ENCODE measurements at regions not wholly inside any gene's neighbourhood (a gene's known extent, or its start where the extent isn't known, plus 50 kb on each side); places are given as distances from the start of the nearest gene placed in this dataset.

DNA sequence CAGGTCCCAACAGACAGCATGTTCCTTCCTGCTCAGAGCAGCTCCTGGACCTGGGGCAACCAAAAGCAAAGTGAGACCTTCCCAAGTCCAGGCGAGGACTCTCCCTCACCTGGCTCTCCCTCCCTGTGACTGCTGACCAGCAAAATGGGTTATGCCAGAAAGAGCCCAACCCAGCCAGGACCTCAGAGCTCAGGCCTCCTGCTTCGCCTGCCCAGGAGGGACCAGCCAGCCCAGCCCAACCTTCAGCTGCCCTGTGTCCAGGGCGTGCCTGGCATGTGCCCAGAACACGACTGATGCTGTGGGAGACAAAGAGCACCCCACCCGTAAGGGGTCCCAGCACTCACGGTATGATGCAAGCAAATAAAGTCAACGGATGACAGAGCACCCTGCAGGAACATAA, 74.0 kb upstream of the CST7 start:
- DNase-seq (ENCODE audit: low spot score in 2 of 2) (no peak), ATAC-seq (ENCODE audit: low read depth) (no peak)
- Mint-ChIP-seq H3K9me3 (no peaks in the 10 kb centered on the region), H3K27ac (no peak overlapping the region), H3K4me3 (no peak overlapping the region), H3K27me3 (peaks cover 15% of the 10 kb centered on the region), H3K36me3 (no peaks in the 10 kb centered on the region), H3K4me1 (no peaks in the 10 kb centered on the region)

DNA sequence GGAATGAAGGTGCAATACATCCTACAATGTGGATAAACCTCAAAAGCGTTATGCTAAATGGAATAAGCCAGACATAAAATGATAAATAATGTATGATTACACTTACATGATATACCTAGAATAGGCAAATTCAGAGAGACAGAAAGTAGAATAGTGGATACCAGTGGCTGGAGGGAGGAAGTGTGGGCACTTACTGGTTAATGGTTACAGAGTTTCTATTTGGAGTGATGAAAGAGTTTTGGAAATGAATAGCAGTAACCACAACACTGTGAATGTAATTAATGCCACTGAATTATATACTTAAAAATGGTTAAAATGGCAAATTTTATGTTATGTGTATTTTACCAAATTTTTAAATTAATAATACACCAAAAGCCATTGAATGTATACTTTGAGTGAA, 71.4 kb upstream of the CST7 start:
- no peaks in the 10 kb centered on the region for H3K36me3 Mint-ChIP-seq
- peaks cover 8% of the 10 kb centered on the region for H3K27me3 Mint-ChIP-seq
- no peak overlapping the region for H3K4me3 Mint-ChIP-seq
- H3K4me1 Mint-ChIP-seq: no peaks in the 10 kb centered on the region
- DNase-seq (ENCODE audit: low spot score in 2 of 2) (no peak), ATAC-seq (ENCODE audit: low read depth) (no peak)
- H3K9me3 Mint-ChIP-seq: no peaks in the 10 kb centered on the region
- H3K27ac Mint-ChIP-seq: no peak overlapping the region

DNA sequence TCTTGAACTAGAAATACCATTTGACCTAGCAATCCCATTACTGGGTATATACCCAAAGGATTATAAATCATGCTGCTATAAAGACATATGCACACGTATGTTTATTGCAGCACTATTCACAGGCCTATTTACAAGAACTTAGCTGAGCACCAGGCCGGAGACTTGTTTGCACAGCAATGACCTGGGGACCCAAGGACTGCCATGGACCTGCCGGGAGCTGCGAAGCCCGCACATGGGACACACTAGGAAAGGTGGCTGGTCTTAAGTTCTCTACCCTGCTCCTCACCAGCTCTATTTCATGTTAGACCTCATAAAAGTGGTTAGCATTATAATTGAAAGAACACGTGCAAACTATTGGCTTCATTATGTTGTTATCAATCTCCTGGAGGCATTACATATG, 70.4 kb upstream of the CST7 start:
- no peak for DNase-seq (ENCODE audit: low spot score in 2 of 2)

DNA sequence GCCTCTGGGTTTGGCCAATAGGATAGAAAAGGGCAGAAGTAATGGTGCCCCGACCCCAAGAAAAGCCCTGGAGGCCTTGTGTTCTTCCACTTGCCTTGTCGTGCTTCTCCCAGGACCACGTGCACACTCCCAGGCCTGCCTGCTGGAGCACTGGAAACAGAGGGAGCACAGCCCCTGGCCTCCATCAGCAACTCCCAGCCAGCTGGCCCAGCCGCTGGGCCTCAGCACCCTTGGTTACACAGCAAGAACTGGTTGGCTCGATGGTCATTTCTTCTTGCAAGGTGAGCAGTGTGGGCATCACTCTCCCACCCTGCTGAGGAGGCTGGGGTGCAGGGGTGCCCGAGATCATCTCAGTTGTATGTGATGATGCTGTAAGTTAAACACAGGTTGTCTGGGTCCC, 69.2 kb upstream of the CST7 start:
- DNase-seq (ENCODE audit: low spot score in 2 of 2): no peak

More for the DNA sequence above, 70.4 kb upstream of the CST7 start:
- peaks cover 9% of the 10 kb centered on the region for H3K27me3 Mint-ChIP-seq
- no peak overlapping the region for H3K4me3 Mint-ChIP-seq
- H3K9me3 Mint-ChIP-seq: peaks cover 3% of the 10 kb centered on the region
- no peak overlapping the region for H3K27ac Mint-ChIP-seq
- H3K4me1 Mint-ChIP-seq: no peaks in the 10 kb centered on the region
- no peak for ATAC-seq (ENCODE audit: low read depth)
- H3K36me3 Mint-ChIP-seq: no peaks in the 10 kb centered on the region

DNA sequence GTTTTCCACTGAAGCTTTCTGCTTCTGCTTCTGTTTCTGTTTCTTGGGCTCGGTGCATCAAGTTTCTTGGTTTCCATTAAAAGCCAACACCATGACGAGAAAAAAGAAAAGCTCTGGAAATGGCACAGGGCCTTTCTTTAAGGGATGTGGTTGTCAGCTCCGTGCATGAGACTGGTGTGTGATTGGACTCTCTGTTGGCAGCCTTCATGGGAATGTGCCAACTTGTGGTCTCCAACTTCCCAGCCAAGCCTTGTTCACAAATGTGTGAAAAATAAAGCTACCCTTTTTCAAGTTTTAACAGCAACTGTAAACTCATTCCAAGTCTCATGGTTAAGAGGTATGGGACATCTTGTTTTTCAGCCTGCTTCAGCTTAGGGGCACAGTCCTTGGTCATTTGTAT, 68.7 kb upstream of the CST7 start:
- DNase-seq (ENCODE audit: low spot score in 2 of 2) (no peak), ATAC-seq (ENCODE audit: low read depth) (no peak)
- H3K4me3 Mint-ChIP-seq: no peak overlapping the region
- no peaks in the 10 kb centered on the region for H3K4me1 Mint-ChIP-seq
- no peak overlapping the region for H3K27ac Mint-ChIP-seq
- no peaks in the 10 kb centered on the region for H3K36me3 Mint-ChIP-seq
- H3K9me3 Mint-ChIP-seq: peaks cover 5% of the 10 kb centered on the region
- H3K27me3 Mint-ChIP-seq: peaks cover 5% of the 10 kb centered on the region

More for the DNA sequence above, 69.2 kb upstream of the CST7 start:
- Mint-ChIP-seq H3K9me3 (peaks cover 5% of the 10 kb centered on the region), H3K36me3 (no peaks in the 10 kb centered on the region), H3K4me1 (no peaks in the 10 kb centered on the region), H3K27me3 (peaks cover 5% of the 10 kb centered on the region), H3K27ac (no peak overlapping the region), H3K4me3 (no peak overlapping the region)
- no peak for ATAC-seq (ENCODE audit: low read depth)

DNA sequence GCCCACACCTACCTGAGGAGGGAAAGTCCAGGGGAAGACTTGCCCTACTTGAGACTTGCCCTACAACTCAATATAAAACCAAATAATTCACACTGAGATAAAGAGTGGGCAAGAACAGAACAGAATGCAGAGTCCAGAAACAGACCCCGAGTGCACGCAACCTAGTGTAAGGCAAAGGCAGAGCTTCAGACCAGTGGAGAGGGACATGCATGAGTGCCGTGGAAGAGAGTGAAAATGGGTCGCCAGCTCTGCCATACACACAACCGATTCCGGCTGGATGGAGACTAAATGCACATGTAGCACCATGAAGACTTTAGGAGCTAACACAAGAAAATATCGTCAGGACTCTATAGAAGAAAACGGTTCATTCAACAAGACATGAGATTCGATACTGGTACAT, 58.8 kb upstream of the CST7 start:
- no peak for ATAC-seq (ENCODE audit: low read depth)
- Mint-ChIP-seq H3K4me3 (no peak overlapping the region), H3K36me3 (no peaks in the 10 kb centered on the region), H3K27me3 (peaks cover 5% of the 10 kb centered on the region), H3K9me3 (no peaks in the 10 kb centered on the region), H3K27ac (no peak overlapping the region), H3K4me1 (no peaks in the 10 kb centered on the region)
- no peak for DNase-seq (ENCODE audit: low spot score in 2 of 2)

DNA sequence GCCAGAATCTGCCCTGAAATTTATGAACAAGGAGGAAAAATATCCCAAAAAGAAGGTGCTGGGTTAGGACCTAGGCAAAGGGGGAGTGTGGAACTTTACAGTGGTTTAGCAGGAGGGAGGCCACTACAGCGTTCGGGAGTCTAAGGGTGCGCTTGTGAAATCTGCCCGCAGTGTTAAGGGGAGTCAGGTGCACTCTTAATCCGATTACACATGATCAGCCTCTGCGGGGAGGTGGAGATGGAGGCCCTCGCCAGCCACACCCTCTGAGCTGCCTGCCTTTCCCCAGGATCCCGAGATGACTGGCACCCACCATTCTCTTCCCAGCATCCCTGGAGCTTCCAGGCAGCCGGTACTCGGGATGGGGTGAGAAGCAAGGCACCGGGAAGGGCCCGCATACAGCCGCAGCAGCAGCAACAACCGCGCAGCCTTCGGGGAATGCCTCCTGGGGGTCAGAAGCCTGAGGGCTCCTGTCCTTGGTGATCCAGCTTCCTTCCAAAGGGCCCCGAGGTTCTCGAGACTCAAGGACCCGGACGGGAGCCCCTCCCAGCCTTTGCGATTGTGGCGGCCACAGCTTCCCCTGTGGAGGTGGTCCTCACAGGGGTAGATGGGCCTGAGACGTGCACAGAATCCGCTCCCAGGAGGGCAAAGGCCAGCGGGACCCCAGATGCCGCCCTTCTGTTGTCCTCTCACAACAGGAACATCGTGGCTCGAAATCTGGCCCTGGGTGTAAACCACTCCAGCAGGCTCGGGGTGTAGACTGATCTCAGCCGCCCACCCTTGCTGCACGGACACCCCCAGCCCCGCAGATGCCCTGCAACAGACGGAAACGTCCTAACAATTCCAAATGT, 57.3 kb upstream of the CST7 start:
- H3K36me3 Mint-ChIP-seq: no peaks in the 10 kb centered on the region
- H3K27me3 Mint-ChIP-seq: peaks cover 5% of the 10 kb centered on the region
- H3K9me3 Mint-ChIP-seq: no peaks in the 10 kb centered on the region
- ATAC-seq (ENCODE audit: low read depth): no peak
- H3K4me1 Mint-ChIP-seq: no peaks in the 10 kb centered on the region
- H3K4me3 Mint-ChIP-seq: no peak overlapping the region
- no peak for DNase-seq (ENCODE audit: low spot score in 2 of 2)
- no peak overlapping the region for H3K27ac Mint-ChIP-seq

DNA sequence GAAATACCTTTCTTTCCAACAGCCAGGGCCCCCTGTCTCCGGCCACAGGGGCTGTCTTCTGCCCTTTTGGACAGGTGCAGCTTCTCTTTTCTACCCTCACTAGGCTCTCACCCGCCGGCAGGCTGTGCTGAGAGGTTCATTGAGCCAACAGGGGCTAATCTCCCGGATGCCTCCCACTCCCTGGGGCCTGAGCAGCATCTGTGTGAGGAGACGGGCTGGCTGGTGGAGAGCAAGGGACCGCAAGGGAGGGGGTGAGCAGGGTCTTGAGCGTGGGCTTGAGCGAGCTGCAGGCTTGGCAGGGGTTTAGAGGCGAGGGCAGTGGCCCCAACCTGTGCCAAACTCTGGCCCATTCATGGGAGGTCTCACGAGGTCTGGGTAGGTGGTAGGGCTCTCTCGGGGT, 56.5 kb upstream of the CST7 start:
- Mint-ChIP-seq H3K4me1 (no peaks in the 10 kb centered on the region), H3K36me3 (no peaks in the 10 kb centered on the region), H3K27me3 (peaks cover 5% of the 10 kb centered on the region), H3K4me3 (no peak overlapping the region), H3K27ac (no peak overlapping the region), H3K9me3 (no peaks in the 10 kb centered on the region)
- DNase-seq (ENCODE audit: low spot score in 2 of 2): no peak
- no peak for ATAC-seq (ENCODE audit: low read depth)

DNA sequence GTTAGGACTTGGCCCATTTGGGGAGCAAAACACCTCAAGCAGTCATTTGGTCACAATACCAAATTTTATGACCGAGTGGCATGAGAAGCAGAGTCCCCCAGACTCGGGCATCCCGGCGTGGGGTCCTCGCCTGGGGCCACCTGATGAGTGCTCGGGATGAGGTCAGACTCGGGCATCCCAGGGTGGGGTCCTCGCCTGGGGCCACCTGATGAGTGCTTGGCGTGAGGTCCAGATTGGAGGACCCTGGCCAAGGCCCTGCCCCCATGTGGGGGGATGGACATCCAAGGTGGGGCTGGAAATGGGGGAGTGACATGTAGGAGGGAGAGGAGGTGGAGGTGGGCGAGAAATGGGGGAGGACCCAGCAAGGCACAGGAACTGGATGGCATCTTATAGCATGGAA, 56.1 kb upstream of the CST7 start:
- no peak for DNase-seq (ENCODE audit: low spot score in 2 of 2)
- Mint-ChIP-seq H3K27ac (no peak overlapping the region), H3K36me3 (no peaks in the 10 kb centered on the region), H3K4me1 (no peaks in the 10 kb centered on the region), H3K4me3 (no peak overlapping the region), H3K9me3 (no peaks in the 10 kb centered on the region), H3K27me3 (peaks cover 3% of the 10 kb centered on the region)
- ATAC-seq (ENCODE audit: low read depth): no peak

DNA sequence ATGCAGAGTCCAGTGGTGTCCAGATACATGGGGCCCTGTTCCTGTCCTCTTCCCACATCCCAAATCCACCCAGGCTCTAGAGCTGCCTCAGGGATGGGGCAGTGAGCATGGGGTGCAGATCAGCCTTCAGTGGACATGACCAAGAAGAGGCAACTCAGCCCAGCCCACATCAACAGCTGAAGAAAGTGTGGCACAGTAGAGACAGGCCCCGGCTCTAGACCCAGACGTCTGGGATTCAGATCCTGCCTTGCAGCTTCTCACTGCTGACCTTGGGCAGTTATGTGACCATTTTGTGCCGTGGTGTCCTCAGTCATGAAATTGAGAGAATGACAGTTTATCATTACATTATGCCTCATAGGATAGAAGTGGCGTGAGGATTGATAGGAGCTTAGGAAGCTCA, 54.6 kb upstream of the CST7 start:
- no peak for DNase-seq (ENCODE audit: low spot score in 2 of 2)
- ATAC-seq (ENCODE audit: low read depth): no peak
- H3K4me1 Mint-ChIP-seq: no peaks in the 10 kb centered on the region
- peaks cover 3% of the 10 kb centered on the region for H3K27me3 Mint-ChIP-seq
- H3K4me3 Mint-ChIP-seq: no peak overlapping the region
- no peaks in the 10 kb centered on the region for H3K36me3 Mint-ChIP-seq
- H3K27ac Mint-ChIP-seq: no peak overlapping the region
- H3K9me3 Mint-ChIP-seq: peaks cover 5% of the 10 kb centered on the region

DNA sequence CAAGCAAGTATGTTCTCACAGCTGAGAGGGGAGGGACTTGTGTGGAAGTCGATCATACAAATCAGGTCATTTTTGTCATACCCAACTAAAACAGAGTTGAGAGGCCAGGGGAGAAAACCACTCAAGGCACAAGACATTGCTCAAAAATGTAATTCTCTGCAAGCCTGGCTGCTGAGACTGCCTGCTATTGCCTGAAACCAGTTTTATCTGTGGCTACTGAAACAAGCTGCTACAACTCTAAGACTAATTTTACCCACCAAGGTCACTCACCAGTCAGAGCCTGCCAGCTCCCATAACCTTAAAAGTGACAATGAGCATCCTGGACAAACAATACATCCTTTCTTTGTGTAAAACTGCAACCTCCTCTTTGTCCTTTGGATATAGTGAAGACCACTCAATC, 54.1 kb upstream of the CST7 start:
- Mint-ChIP-seq H3K36me3 (peaks cover 3% of the 10 kb centered on the region), H3K27ac (no peak overlapping the region), H3K27me3 (peaks cover 3% of the 10 kb centered on the region), H3K4me1 (no peaks in the 10 kb centered on the region), H3K4me3 (no peak overlapping the region), H3K9me3 (peaks cover 10% of the 10 kb centered on the region)
- ATAC-seq (ENCODE audit: low read depth) (no peak), DNase-seq (ENCODE audit: low spot score in 2 of 2) (no peak)

DNA sequence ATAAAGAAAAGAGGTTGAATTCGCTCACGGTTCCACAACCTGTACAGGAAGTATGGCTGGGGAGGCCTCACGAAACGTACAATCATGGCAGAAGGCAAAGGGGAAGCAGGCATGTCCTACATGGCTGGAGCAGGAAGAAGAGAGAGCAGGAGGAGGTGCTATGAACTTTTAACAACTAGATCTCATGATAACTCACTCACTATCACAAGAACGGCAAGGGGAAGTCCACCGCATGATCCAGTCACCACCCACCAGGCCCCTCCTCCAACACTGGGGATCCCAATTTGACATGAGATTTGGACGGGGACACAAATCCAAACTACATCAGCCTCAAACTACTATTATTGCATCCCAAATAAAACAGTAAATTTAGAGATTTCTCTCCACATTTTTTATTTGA, 53.6 kb upstream of the CST7 start:
- H3K9me3 Mint-ChIP-seq: peaks cover 11% of the 10 kb centered on the region
- H3K36me3 Mint-ChIP-seq: peaks cover 4% of the 10 kb centered on the region
- no peaks in the 10 kb centered on the region for H3K4me1 Mint-ChIP-seq
- no peak for ATAC-seq (ENCODE audit: low read depth)
- no peak overlapping the region for H3K4me3 Mint-ChIP-seq
- H3K27ac Mint-ChIP-seq: no peak overlapping the region
- H3K27me3 Mint-ChIP-seq: peaks cover 3% of the 10 kb centered on the region
- DNase-seq (ENCODE audit: low spot score in 2 of 2): no peak

DNA sequence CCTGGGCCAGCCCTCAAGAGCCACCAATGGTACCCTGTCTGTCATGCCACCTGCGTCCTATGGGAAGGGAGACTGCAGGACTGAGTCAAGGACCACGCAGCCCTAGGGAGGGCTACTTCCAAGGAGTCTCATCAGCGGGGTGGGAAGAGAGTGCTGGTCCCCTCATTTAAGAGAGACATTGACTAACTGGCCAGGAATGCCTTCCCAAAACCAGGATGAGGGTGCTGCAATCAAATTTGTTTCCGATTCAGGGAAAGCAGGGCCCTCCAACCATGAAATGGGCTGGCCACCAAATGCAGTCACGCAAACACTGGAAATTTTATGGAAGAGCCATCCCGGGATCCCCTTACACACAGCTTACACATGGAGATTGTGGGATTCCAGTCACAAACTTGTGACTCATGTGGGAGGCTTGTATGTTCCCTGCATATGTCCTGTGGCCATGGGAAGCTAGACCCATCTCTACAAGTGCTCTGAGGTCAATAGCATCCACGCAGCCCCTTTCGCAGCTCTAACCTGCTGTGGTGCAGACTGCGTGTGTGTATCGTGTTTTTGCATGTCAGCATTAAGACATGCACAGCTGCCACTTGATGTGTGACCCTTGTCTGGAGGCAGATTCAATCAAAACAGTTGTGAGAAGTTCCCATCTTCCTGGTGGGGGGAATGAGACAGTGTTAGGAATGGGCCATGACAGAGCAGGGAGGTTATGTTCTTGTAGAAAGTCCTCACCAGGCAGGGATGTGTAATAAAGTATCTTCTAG, 53.0 kb upstream of the CST7 start:
- Mint-ChIP-seq H3K4me3 (no peak overlapping the region), H3K4me1 (no peaks in the 10 kb centered on the region), H3K27me3 (peaks cover 3% of the 10 kb centered on the region), H3K36me3 (peaks cover 4% of the 10 kb centered on the region), H3K9me3 (peaks cover 11% of the 10 kb centered on the region), H3K27ac (no peak overlapping the region)
- DNase-seq (ENCODE audit: low spot score in 2 of 2) (no peak), ATAC-seq (ENCODE audit: low read depth) (no peak)

DNA sequence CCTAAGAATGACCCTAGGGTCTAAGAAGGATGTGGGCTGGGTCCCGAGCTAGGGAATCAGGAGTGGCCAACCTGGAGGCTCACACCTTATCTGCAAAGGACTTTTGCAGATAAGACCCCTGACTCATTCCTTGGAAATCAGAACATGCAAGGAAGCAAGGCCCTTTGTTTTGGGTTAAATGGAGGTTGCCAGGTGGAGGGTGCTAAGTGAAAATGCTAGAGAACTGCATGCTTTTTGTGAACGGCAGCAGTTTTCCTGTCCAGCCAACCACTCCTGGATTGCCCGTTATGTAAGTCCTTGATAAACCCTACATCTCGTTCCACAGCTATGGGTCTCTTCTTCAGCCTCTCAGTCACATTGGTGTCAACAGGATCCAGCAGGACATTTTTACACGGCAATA, 52.1 kb upstream of the CST7 start:
- peaks cover 11% of the 10 kb centered on the region for H3K9me3 Mint-ChIP-seq
- H3K27ac Mint-ChIP-seq: no peak overlapping the region
- ATAC-seq (ENCODE audit: low read depth): no peak
- DNase-seq (ENCODE audit: low spot score in 2 of 2): no peak
- no peak overlapping the region for H3K4me3 Mint-ChIP-seq
- no peaks in the 10 kb centered on the region for H3K4me1 Mint-ChIP-seq
- peaks cover 4% of the 10 kb centered on the region for H3K36me3 Mint-ChIP-seq
- H3K27me3 Mint-ChIP-seq: peaks cover 3% of the 10 kb centered on the region

DNA sequence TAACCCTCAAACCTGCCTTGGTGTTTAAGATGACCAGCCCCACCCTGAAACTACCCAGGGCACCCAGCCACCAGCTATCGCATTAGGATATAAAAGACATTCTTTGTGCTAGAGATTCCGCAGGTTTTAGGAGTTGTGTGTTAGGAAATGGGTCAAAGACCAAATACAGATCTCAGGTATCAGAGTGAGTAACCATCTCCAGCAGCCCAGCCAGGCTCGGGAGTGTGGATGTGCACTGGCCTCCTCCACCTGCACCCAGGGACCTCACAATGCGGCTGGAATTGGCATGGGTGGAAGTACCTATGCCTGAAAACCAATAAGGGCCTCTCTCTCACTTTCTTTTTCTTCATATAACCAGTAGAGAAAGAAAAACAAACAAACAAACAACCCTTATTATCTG, 51.1 kb upstream of the CST7 start:
- Mint-ChIP-seq H3K4me3 (no peak overlapping the region), H3K27ac (no peak overlapping the region), H3K4me1 (no peaks in the 10 kb centered on the region), H3K27me3 (peaks cover 2% of the 10 kb centered on the region), H3K36me3 (peaks cover 4% of the 10 kb centered on the region), H3K9me3 (peaks cover 11% of the 10 kb centered on the region)
- ATAC-seq (ENCODE audit: low read depth) (no peak), DNase-seq (ENCODE audit: low spot score in 2 of 2) (no peak)

Data from memory B cell (primary cell).